HG02970 (cell line): ENCODE measurements at regions not wholly inside any gene's neighbourhood (a gene's known extent, or its start where the extent isn't known, plus 50 kb on each side); places are given as distances from the start of the nearest gene placed in this dataset.
A peak's percentile ranks its signal among the peaks of the same experiment; 100 is the strongest.
"Not testable (repeated sequence)": the region's sequence is repeated elsewhere in the genome, so short reads cannot be mapped to it uniquely, and the experiment has no call there.

Experiments
- ATAC-seq: cut with Tn5 transposase; IDR thresholded peaks from one replicate; pipeline ENCODE4 v1.9.1; 2021; ENCODE audit warnings: mild to moderate bottlenecking, moderate library complexity, moderate number of reproducible peaks; ENCODE audit not compliant: unreplicated experiment, low FRiP score

GRCh38 chr3:4067893-4068292 lies 235.3 kb upstream of the SETMAR start:
- no peak for ATAC-seq

DNA sequence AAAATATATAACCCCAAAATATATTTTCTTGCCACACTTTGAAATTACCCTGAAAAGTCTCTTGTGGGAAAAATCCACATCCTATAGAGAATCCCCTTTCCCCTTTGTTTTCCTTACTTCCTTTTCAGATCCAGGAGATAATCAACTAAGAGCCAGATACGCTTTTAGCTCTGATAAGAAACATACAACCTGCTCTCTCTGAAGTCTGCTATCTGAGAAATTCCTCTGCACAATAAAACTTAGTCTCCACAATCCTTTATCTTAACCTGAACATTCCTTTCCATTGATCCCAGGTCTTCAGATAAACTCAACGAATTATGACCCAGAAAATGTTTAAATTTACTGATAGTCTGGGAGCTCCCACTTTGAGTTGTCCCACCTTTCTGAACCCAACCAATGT lies 233.4 kb upstream of the SETMAR start:
- ATAC-seq: no peak

DNA sequence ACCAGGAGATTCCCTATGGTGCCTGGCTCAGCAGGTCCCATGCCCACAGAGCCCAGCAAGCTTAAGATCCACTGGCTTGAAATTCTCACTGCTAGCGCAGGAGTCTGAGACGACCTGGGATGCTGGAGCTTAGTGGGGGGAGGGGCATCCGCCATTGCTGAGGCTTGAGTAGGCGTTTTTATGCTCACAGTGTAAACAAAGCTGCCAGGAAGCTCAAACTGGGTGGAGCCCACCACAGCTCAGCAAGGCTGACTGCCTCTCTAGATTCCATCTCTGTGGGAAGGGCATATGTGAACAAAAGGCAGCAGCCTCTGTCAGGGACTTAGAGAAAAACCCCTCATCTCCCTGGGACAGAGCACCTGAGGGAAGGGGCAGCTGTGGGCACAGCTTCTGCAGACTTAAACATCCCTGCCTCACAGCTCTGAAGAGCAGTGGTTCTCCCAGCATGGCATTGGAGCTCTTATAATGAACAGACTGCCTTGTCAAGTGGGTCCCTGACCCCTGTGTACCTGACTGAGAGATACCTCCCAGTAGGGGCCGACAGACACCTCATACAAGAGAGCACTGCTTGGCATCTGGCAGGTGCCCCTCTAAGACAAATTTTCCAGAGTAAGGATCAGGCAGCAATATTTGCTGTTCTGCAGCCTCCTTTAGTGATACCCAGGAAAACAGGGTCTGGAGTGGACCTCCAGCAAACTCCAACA lies 231.5 kb upstream of the SETMAR start:
- ATAC-seq: no peak

DNA sequence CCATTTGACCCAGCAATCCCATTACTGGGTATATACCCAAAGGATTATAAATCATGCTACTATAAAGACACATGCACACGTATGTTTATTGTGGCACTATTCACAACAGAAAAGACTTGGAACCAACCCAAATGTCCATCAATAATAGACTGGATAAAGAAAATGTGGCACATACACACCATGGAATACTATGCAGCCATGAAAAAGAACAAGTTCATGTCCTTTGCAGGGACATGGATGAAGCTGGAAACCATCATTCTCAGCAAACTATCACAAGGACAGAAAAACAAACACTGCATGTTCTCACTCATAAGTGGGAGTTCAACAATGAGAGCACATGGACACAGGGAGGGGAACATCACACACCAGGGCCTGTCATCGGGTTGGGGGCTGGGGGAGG lies 225.9 kb upstream of the SETMAR start:
- not testable (repeated sequence) for ATAC-seq

GRCh38 chr3:4077950-4078349 lies 225.2 kb upstream of the SETMAR start:
- no peak for ATAC-seq

DNA sequence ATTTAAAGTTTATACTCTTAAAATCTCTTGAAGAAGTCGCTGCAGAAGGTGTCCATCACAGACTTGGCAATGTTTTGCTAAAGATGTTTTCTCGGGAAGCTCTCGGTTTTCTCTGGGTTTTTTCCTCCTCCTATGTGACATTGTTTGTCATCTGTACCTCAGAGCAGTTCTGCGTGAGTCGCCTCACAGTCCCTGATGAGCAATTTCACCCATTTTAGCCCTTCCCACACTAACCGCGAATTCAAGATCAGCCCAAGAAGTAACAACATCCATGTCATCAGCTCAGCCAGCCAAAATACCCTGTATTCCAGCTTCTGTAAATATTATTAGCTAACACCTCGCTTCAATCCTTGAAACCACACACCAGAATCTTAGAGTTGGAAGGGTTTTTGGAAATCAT lies 224.3 kb upstream of the SETMAR start:
- ATAC-seq: no peak

DNA sequence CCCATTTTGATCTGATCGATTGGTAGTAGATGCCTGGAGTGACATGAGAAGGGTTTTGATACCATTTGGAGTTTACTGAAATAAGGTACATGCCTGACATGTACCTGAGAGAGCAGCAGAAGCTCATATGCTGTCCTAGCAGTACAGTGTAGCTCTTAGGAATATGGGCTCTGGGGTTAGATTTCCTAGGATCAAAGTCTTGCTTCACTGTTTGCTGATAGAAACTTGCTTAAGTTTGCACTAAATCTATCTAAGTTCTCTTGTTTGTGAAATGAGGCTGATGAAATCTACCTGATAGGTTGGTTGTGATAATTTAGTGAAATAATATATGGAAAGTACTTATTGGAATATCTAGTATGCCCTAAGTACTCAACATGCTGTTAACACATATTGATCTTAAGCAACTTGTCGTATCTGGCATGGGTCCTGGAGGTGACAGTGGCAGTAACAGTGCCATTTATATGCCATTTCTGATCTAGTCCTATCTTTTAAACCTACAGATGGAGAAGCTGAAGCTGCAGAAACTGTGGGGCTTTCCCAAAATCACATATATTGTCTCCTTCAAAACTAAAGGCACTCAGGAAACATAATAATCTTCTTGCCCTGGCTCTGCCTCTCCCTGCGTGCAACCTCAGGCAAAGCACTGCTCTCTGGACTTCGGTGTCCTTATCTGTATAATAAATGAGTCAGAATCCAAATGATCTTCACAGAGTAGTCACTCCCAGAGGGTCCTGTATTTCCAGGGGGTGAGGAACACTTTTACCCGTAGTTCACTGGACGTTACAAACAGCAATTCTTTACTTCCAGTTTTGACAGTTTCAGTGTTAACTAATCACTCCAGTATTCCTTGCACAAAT lies 223.6 kb upstream of the SETMAR start:
- ATAC-seq: no peak

DNA sequence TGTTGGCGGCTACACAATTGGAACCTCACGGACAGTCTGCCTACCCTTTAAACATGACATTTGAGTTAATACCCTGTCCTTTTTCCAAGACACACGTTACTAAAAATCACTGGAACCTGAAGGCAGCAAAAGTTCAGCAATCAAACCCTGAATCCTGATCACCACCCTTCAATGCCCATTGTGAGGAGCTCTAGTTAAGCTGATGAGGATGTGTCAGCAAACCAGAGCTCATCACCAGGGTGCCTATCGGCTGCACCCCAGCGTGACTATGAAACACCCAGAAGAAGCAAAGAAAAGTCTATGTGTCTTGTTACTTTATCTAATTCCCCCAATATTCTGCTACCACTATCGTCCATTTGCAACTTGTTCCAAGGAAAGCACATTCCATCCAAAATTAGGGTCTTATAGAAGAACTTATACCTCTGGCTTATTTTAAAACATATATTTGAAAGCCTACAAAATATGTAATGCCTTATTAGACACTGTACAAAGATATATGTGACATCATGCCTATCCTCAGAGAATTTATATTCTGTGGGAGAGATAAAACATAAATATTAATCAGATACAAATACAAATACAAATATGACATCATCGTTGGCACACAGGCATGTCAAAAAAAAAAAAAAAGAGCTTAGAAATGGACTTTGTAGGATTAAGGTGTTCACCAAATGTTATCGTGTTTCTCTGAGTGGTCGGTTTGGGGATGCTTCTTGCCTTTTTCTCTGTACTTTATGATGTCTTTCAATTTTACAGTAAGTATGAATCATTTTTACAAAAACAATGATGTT lies 219.7 kb upstream of the SETMAR start:
- no peak for ATAC-seq

DNA sequence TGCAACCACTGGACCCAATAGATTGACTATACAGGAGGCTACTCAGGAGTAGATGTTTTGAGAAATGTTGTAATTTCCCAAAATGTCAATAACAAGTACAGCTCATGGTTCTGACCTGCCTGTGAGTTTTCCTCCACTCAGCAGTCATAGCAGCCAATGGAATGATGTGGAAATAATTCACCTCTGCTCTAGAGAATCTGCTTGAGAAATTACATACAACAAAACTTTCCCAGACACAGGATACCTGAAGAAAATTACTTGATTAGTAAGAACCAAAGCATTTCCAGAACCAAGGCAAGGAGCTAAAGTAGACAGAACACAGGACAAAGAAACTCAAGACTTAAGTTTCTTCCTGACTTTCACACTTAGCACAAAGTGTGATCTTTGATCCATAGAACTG lies 218.9 kb upstream of the SETMAR start:
- ATAC-seq: no peak

- not testable (repeated sequence) for ATAC-seq
Measured at GRCh38 chr3:4086662-4087061, 216.5 kb upstream of the SETMAR start.

DNA sequence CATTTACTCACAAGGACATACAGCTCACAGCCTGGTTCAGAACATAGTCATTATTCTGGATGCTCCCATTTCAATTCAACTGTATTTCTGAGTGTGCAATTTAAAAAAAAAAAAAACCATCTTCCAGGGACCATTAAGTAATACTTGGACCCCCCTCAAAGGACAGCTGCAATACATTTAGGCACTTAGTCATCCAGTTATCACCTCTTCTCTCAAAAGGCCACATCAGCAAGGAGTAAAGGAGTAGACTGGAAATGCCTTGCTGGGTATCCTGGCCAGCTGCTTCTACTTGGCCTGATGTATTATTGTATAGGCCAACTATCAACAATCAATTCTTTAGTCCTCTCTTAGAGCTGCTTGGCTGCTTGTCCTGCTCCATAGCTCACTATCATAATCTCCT lies 211.4 kb upstream of the SETMAR start:
- ATAC-seq: no peak

GRCh38 chr3:4097801-4098200 lies 205.4 kb upstream of the SETMAR start:
- no peak for ATAC-seq

DNA sequence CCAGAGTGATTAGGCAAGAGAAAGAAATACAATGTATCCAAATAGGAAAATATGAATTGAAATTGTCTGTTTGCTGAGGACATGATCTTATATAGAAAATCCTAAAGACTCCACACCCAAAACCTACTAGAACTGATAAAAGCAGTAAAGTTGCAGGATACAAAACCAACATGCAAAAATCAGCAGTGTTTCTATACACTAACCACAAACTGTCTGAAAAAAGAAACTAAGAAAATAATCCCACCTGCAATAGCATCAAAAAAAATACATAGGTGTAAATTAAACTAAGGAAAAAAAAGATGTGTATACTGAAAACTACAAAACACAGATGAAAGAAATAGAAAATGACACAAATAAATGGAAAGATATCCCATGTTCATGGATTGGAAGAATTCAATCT lies 203.6 kb upstream of the SETMAR start:
- ATAC-seq: no peak

DNA sequence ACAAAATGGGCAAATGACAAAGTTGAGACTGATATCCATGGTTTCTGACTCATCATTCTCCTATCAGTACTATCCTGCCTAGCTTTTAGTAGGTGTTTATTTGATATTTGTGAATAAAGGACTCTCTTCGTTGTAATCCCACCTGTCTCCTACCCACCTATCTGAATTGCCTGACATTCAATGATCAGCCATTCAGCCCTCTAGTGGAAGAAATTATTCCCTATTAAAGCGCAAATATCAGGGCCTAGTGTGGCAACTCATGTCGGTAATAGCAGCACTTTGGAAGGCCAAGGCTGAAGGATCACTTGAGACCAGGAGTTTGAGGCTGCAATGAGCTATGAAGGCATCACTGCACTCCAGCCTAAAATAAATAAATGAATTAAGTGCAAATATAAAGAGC lies 195.7 kb upstream of the SETMAR start:
- no peak for ATAC-seq

- no peak for ATAC-seq
Measured at GRCh38 chr3:4113811-4114522, 189.2 kb upstream of the SETMAR start.

DNA sequence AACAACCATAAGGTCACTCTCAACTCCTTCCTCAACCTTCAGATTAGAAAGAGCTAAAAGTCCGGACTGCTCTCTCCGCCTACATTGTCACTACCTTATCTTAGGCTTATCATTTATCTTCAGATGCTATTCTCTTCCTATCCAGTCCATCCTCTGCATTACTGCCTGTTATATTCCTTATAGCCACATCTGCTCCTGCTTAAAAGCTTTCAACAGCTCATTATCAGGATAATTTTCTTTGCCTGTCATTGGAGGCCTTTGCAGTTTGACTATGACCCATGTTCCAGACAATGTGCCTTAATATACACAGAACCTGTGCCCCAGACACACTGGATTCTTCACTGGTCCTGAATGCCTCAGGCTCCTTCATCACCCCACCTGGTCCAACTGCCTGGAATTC lies 184.1 kb upstream of the SETMAR start:
- no peak for ATAC-seq

GRCh38 chr3:4125576-4125975 lies 177.6 kb upstream of the SETMAR start:
- ATAC-seq: no peak

DNA sequence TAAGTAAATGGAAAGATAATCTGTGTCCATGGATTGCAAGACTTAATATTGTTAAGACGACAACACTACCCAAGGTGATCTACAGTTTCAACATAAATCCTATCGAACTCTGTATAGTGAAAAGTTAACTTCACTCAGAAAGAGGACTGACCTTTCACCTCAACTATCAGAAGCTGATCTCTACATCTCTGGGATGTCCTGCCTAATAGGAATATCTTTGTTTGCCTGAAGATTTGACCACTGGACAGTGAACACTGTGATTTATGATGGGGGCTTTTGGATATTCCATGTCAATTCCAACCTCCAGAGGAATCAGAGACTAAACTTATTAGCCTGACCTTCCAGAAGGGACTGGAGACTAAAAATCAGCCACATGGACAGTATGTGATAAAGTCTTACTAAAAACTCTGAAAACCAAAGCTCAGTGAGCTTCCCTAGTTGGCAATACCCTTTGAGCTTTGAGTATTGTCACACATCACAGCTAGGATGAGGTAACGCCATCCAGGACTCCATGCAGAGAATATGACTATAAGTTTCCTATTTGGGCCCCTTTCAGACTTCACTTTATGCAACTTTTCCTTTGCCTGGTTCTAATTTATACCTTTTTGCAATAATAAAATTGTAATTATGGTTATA lies 164.9 kb upstream of the SETMAR start:
- ATAC-seq: no peak

DNA sequence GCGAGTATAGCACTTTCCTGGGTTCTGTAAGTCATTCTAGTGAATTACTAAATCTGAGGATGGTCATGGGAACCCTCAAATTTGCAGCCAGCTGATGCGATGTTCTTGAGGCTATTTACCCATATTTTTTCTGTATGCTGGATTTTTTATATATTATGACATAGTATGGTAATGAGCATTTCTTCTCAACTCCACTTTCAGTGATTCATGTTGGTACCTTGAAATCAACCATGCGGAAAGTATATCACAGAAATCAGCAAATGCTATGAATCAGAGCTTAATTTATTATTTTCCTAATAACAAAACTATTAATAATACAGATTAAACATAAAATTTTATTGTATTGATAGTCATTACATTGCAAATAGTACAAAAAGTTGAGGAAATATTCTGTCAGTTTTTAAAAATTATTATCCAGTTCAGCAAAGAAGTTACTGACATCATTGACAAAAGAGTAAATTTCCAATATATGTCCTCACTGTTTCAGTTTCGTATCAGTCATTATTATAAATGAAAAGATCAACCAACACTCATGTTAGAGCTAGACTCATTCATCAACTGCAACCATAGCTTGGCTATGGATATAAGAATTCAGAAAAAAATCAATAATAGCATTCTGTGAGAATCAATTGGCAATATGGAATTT lies 164.3 kb upstream of the SETMAR start:
- peak; percentile 60 for ATAC-seq
